ENCODE measurements at regions not wholly inside any gene's neighbourhood (a gene's known extent, or its start where the extent isn't known, plus 50 kb on each side); places are given as distances from the start of the nearest gene placed in this dataset.

GRCh38 chr4:72828864-72829263 lies 240.7 kb downstream of the COX18 start:
- no peaks in the 10 kb centered on the region for H3K27me3 ChIP-seq (ENCODE audit: control insufficient read depth in 2 of 2, insufficient read depth in 2 of 2, low read length in 2 of 2)
- no peak overlapping the region for H2AFZ ChIP-seq (ENCODE audit: insufficient read depth, low read depth, low read length, poor library complexity, severe bottlenecking)
- no peak overlapping the region for H3K4me3 ChIP-seq (replicated peaks in 1 of 3; ENCODE audit: low read depth in 2 of 3, low read length in 3 of 3)
- H3K36me3 ChIP-seq (replicated peaks in 1 of 2; ENCODE audit: control insufficient read depth in 1 of 2, insufficient read depth in 2 of 2, low read length in 2 of 2): no peaks in the 10 kb centered on the region
- H3K9ac ChIP-seq (ENCODE audit: insufficient read depth, low read length, poor library complexity, severe bottlenecking): no peak overlapping the region
- no peaks in the 10 kb centered on the region for H3K4me1 ChIP-seq (ENCODE audit: control insufficient read depth in 1 of 2, insufficient read depth in 2 of 2, low read length in 2 of 2)
- no peaks in the 10 kb centered on the region for H3K79me2 ChIP-seq (ENCODE audit: insufficient read depth, low read length)
- no peak for TF ChIP-seq CTCF (IDR thresholded peaks at IDR 0.05)
- H3K27ac ChIP-seq (ENCODE audit: low read depth in 1 of 2, low read length in 2 of 2): no peak overlapping the region
- H3K9me3 Mint-ChIP-seq: peaks cover 0 to 13% (median 6%) of the 10 kb centered on the region in 7 donors
- intact Hi-C loops (cut with micrococcal nuclease): no loop called here
- no peak overlapping the region for H3K27ac Mint-ChIP-seq
- DNase-seq: no peak
- no peaks in the 10 kb centered on the region for H3K9me3 ChIP-seq (replicated peaks in 1 of 2; ENCODE audit: control insufficient read depth in 1 of 2, insufficient read depth in 1 of 2, low read length in 2 of 2)
- H4K20me1 ChIP-seq (ENCODE audit: insufficient read depth, low read length): no peaks in the 10 kb centered on the region
- no peak overlapping the region for H3K4me3 Mint-ChIP-seq
- no peaks in the 10 kb centered on the region for H3K36me3 Mint-ChIP-seq
- WGBS (ENCODE audit: insufficient coverage): no CpG with 5 or more reads among the region's 1 CpG
- no peak overlapping the region for H3K4me2 ChIP-seq (replicated peaks; ENCODE audit: extremely low read depth, low read length, poor library complexity, severe bottlenecking)
- H3K27me3 Mint-ChIP-seq (ENCODE audit: low read depth in 3 of 3): no peaks in the 10 kb centered on the region
- no peaks in the 10 kb centered on the region for H3K4me1 Mint-ChIP-seq

DNA sequence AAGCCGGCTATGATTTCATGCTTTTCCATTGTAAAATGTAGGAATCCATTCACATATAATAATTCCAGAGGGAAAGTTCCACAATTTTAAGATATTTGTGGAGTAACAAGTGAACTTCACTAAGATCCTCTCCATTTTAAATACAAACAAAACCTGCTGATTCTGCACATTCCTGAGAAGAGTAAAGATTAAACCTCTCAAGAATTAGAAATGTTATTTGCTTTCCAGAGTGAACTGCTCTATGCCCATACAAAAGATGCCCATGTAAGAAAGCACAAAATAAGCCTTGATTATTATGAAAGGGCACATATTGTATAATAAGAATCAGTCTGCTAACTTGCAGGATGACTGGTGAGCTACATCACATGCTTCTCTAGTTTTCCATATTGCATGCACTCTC lies 241.5 kb downstream of the COX18 start:
- peaks cover 0 to 12% (median 4%) of the 10 kb centered on the region in 7 donors for H3K9me3 Mint-ChIP-seq
- H3K4me1 Mint-ChIP-seq: no peaks in the 10 kb centered on the region
- no peaks in the 10 kb centered on the region for H4K20me1 ChIP-seq (ENCODE audit: insufficient read depth, low read length)
- intact Hi-C loops (cut with micrococcal nuclease): no loop called here
- no peaks in the 10 kb centered on the region for H3K79me2 ChIP-seq (ENCODE audit: insufficient read depth, low read length)
- no peaks in the 10 kb centered on the region for H3K27me3 Mint-ChIP-seq (ENCODE audit: low read depth in 3 of 3)
- H3K4me1 ChIP-seq (ENCODE audit: control insufficient read depth in 1 of 2, insufficient read depth in 2 of 2, low read length in 2 of 2): no peaks in the 10 kb centered on the region
- no CpG with 5 or more reads among the region's 1 CpG for WGBS (ENCODE audit: insufficient coverage)
- H3K27ac ChIP-seq (ENCODE audit: low read depth in 1 of 2, low read length in 2 of 2): no peak overlapping the region
- H3K9ac ChIP-seq (ENCODE audit: insufficient read depth, low read length, poor library complexity, severe bottlenecking): no peak overlapping the region
- TF ChIP-seq CTCF (IDR thresholded peaks at IDR 0.05): no peak
- no peaks in the 10 kb centered on the region for H3K9me3 ChIP-seq (replicated peaks in 1 of 2; ENCODE audit: control insufficient read depth in 1 of 2, insufficient read depth in 1 of 2, low read length in 2 of 2)
- H2AFZ ChIP-seq (ENCODE audit: insufficient read depth, low read depth, low read length, poor library complexity, severe bottlenecking): no peak overlapping the region
- H3K27me3 ChIP-seq (ENCODE audit: control insufficient read depth in 2 of 2, insufficient read depth in 2 of 2, low read length in 2 of 2): no peaks in the 10 kb centered on the region
- no peak for DNase-seq
- H3K27ac Mint-ChIP-seq: no peak overlapping the region
- H3K4me3 ChIP-seq (replicated peaks in 1 of 3; ENCODE audit: low read depth in 2 of 3, low read length in 3 of 3): no peak overlapping the region
- H3K4me3 Mint-ChIP-seq: no peak overlapping the region
- H3K4me2 ChIP-seq (replicated peaks; ENCODE audit: extremely low read depth, low read length, poor library complexity, severe bottlenecking): no peak overlapping the region
- no peaks in the 10 kb centered on the region for H3K36me3 Mint-ChIP-seq
- H3K36me3 ChIP-seq (replicated peaks in 1 of 2; ENCODE audit: control insufficient read depth in 1 of 2, insufficient read depth in 2 of 2, low read length in 2 of 2): no peaks in the 10 kb centered on the region
